Peyer's patch (tissue), 4 donors: ENCODE measurements at regions not wholly inside any gene's neighbourhood (a gene's known extent, or its start where the extent isn't known, plus 50 kb on each side); places are given as distances from the start of the nearest gene placed in this dataset.

Experiments
- DNase-seq, 3 donors: peaks; one replicate each; pipeline ENCODE4 v3.0.0-alpha.2; 2017 to 2019
- H3K27ac ChIP-seq, 4 donors: fragments of 200-600 bp; sonication (generic); one replicate each; pipeline ENCODE4 v1.5.1; 2016 to 2019
- H3K27me3 ChIP-seq, 2 donors: fragments of 200-600 bp; sonication (generic); one replicate each; pipeline ENCODE4 v1.5.1; 2019
- H3K36me3 ChIP-seq, 3 donors: fragments of 200-600 bp; sonication (generic); one replicate each; pipeline ENCODE4 v1.5.1; 2016 to 2019
- H3K4me1 ChIP-seq, 4 donors: fragments of 200-600 bp; sonication (generic); one replicate each; pipeline ENCODE4 v1.5.1; 2016 to 2019
- H3K4me3 ChIP-seq, 4 donors: fragments of 200-600 bp; sonication (generic); 1 replicate in 3 of 4; 2 replicates in 1 of 4; pipeline ENCODE4 v1.5.1; 2016 to 2019; ENCODE audit warnings: mild to moderate bottlenecking in 1 of 4
- H3K9me3 ChIP-seq, 4 donors: fragments of 200-600 bp; sonication (generic); one replicate each; pipeline ENCODE4 v1.5.1; 2016 to 2019; ENCODE audit warnings: mild to moderate bottlenecking in 1 of 4
- POLR2A ChIP-seq, 2 donors: fragments of 450-650 bp; IDR thresholded peaks; one replicate each; pipeline ENCODE4 v1.5.1; 2017; ENCODE audit warnings: antibody characterized with exemption in 2 of 2, mild to moderate bottlenecking in 2 of 2, moderate library complexity in 2 of 2
- TF ChIP-seq, protein P1 (sequence below), 6 experiments: fragments of 450-650 bp in 4 of 6; fragments of 200-600 bp in 2 of 6; sonication (generic) in 1 of 6; IDR thresholded peaks; one replicate each; pipeline ENCODE4 v1.5.1; 2017 to 2019; ENCODE audit warnings: antibody characterized with exemption in 6 of 6, mild to moderate bottlenecking in 3 of 6, moderate library complexity in 1 of 6

DNA sequence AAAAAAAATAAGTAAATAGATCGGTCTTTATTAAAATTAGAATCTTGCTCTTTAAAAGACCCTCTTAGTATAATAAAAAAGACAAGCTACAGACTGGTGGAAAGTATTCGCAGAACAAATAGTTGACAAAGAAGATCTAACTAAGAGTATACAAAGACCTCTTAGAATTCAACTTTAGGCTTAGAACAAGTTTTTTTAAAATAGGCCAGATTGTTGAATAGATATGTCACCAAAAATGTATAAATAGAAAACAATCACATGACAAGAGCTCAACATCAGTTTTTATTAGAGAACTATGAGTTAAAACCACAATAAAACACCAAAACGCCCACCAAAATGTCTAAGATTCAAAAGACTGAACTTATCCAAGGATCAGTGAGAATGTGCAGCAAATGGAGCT, 632.7 kb upstream of the PTCHD4 start:
- no peak for DNase-seq
- no peak overlapping the region for H3K4me3 ChIP-seq
- no peak overlapping the region for H3K27ac ChIP-seq
- TF ChIP-seq, protein P1, sequence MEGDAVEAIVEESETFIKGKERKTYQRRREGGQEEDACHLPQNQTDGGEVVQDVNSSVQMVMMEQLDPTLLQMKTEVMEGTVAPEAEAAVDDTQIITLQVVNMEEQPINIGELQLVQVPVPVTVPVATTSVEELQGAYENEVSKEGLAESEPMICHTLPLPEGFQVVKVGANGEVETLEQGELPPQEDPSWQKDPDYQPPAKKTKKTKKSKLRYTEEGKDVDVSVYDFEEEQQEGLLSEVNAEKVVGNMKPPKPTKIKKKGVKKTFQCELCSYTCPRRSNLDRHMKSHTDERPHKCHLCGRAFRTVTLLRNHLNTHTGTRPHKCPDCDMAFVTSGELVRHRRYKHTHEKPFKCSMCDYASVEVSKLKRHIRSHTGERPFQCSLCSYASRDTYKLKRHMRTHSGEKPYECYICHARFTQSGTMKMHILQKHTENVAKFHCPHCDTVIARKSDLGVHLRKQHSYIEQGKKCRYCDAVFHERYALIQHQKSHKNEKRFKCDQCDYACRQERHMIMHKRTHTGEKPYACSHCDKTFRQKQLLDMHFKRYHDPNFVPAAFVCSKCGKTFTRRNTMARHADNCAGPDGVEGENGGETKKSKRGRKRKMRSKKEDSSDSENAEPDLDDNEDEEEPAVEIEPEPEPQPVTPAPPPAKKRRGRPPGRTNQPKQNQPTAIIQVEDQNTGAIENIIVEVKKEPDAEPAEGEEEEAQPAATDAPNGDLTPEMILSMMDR (IDR thresholded peaks at IDR 0.05): no peak
- TF ChIP-seq POLR2A (IDR thresholded peaks at IDR 0.05): no peak
- no peaks in the 10 kb centered on the region for H3K4me1 ChIP-seq
- no peaks in the 10 kb centered on the region for H3K9me3 ChIP-seq
- H3K36me3 ChIP-seq: no peaks in the 10 kb centered on the region
- no peaks in the 10 kb centered on the region for H3K27me3 ChIP-seq

- H3K4me1 ChIP-seq: no peaks in the 10 kb centered on the region
- H3K27me3 ChIP-seq: no peaks in the 10 kb centered on the region
- TF ChIP-seq, protein P1 (IDR thresholded peaks at IDR 0.05): no peak
- TF ChIP-seq POLR2A (IDR thresholded peaks at IDR 0.05): no peak
- no peaks in the 10 kb centered on the region for H3K9me3 ChIP-seq
- DNase-seq: no peak
- no peaks in the 10 kb centered on the region for H3K36me3 ChIP-seq
- no peak overlapping the region for H3K27ac ChIP-seq
- H3K4me3 ChIP-seq: no peak overlapping the region
Measured at GRCh38 chr6:48736501-48737206, 625.7 kb upstream of the PTCHD4 start.

DNA sequence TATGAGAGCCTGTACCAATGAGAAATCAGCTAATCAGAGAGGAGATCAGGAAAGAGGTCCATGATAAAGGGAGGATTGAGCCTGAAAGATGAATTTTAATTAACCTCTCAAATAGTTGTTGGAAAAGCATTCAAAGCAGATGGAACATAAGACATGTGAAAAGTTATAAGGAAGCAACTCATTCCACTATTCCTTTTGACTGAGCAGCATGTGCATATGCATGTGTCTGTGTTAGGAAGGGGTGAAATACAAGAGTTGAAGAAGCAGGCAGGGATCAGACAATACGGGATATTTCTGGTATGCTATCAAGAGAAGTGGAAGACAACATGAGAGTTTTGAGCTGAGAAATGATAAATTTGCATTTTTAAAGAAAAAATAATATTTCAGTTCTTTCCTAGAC, 624.8 kb upstream of the PTCHD4 start:
- TF ChIP-seq, protein P1 (IDR thresholded peaks at IDR 0.05): no peak
- no peak for TF ChIP-seq POLR2A (IDR thresholded peaks at IDR 0.05)
- no peak overlapping the region for H3K4me3 ChIP-seq
- no peaks in the 10 kb centered on the region for H3K9me3 ChIP-seq
- H3K27ac ChIP-seq: no peak overlapping the region
- H3K27me3 ChIP-seq: no peaks in the 10 kb centered on the region
- H3K4me1 ChIP-seq: no peaks in the 10 kb centered on the region
- DNase-seq: no peak
- no peaks in the 10 kb centered on the region for H3K36me3 ChIP-seq

- Histone ChIP-seq H3K27me3 (no peaks in the 10 kb centered on the region), H3K9me3 (no peaks in the 10 kb centered on the region), H3K27ac (no peak overlapping the region), H3K4me3 (no peak overlapping the region), H3K4me1 (no peaks in the 10 kb centered on the region), H3K36me3 (no peaks in the 10 kb centered on the region)
- TF ChIP-seq POLR2A (IDR thresholded peaks at IDR 0.05): no peak
- TF ChIP-seq, protein P1 (IDR thresholded peaks at IDR 0.05): no peak
- no peak for DNase-seq
Measured at GRCh38 chr6:48733581-48733980, 622.6 kb upstream of the PTCHD4 start.

DNA sequence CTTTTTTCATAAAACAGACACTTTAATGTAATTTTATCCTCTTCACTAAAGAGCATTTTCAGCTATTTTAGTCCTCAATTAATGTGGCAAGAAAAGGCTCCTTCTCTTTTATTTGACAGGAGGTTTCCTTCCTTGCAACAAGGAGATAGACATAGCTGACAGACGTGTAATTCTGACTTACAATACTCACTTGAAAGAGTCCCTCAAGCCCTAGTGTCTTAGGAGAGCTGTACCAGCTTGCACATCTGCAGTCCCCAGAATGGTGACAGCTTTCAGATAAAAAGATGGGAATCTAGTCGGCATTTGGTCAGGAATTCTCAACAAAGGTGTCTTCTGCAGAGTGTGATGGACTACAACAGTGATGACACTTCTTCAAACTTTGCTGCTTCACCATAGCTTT, 603.7 kb upstream of the PTCHD4 start:
- no peak for TF ChIP-seq POLR2A (IDR thresholded peaks at IDR 0.05)
- TF ChIP-seq, protein P1 (IDR thresholded peaks at IDR 0.05): no peak
- H3K4me3 ChIP-seq: no peak overlapping the region
- DNase-seq: no peak

GRCh38 chr6:48714250-48714649, 603.3 kb upstream of the PTCHD4 start:
- H3K36me3 ChIP-seq: no peaks in the 10 kb centered on the region
- H3K4me3 ChIP-seq: no peak overlapping the region
- no peaks in the 10 kb centered on the region for H3K27me3 ChIP-seq
- no peaks in the 10 kb centered on the region for H3K9me3 ChIP-seq
- no peak overlapping the region for H3K27ac ChIP-seq
- TF ChIP-seq, protein P1 (IDR thresholded peaks at IDR 0.05): no peak
- no peak for TF ChIP-seq POLR2A (IDR thresholded peaks at IDR 0.05)
- no peak for DNase-seq
- no peaks in the 10 kb centered on the region for H3K4me1 ChIP-seq

More for the DNA sequence above, 603.7 kb upstream of the PTCHD4 start:
- no peaks in the 10 kb centered on the region for H3K27me3 ChIP-seq
- no peaks in the 10 kb centered on the region for H3K4me1 ChIP-seq
- H3K27ac ChIP-seq: no peak overlapping the region
- H3K9me3 ChIP-seq: no peaks in the 10 kb centered on the region
- no peaks in the 10 kb centered on the region for H3K36me3 ChIP-seq
